HG03064 (cell line): ENCODE measurements at regions not wholly inside any gene's neighbourhood (a gene's known extent, or its start where the extent isn't known, plus 50 kb on each side); places are given as distances from the start of the nearest gene placed in this dataset.
"Not testable (repeated sequence)": the region's sequence is repeated elsewhere in the genome, so short reads cannot be mapped to it uniquely, and the experiment has no call there.

Experiments
- ATAC-seq: cut with Tn5 transposase; IDR thresholded peaks from one replicate; pipeline ENCODE4 v1.9.1; 2021; ENCODE audit warnings: low read depth; ENCODE audit not compliant: unreplicated experiment

- ATAC-seq = no peak
These were observed 59.8 kb upstream of the KCNK2 start for GRCh38 chr1:215022741-215023141.

GRCh38 chr1:215023155-215023832 is 59.2 kb upstream of the KCNK2 start:
- ATAC-seq = no peak

- ATAC-seq = no peak
These were observed 53.6 kb upstream of the KCNK2 start for GRCh38 chr1:215028954-215029353.

- ATAC-seq = not testable (repeated sequence)
These were observed 52.0 kb upstream of the KCNK2 start for GRCh38 chr1:215030581-215030980.

- ATAC-seq = no peak
These were observed 51.1 kb upstream of the KCNK2 start for GRCh38 chr1:215031392-215031791.
